H1 (cell line): ENCODE measurements at regions not wholly inside any gene's neighbourhood (a gene's known extent, or its start where the extent isn't known, plus 50 kb on each side); places are given as distances from the start of the nearest gene placed in this dataset.

ENCODE experiments used
- CTCF ChIP-seq, 3 experiments: IDR thresholded peaks; 1 replicate in 2 of 3; 2 replicates in 1 of 3; pipeline versions ENCODE4 v1.5.1 to v1.6.1; 2011; ENCODE audit warnings: low read length in 3 of 3, mild to moderate bottlenecking in 3 of 3, inconsistent platforms in 2 of 3, low read depth in 1 of 3, moderate library complexity in 1 of 3; ENCODE audit not compliant: insufficient read depth in 1 of 3; ENCODE audit errors: control extremely low read depth in 1 of 3
- GTF2F1 ChIP-seq: IDR thresholded peaks from 2 replicates; pipeline ENCODE4 v1.6.1; 2012; ENCODE audit warnings: low read depth, low read length, improper control_type of control experiment, borderline replicate concordance
- JUND ChIP-seq: IDR thresholded peaks from 2 replicates; pipeline ENCODE4 v1.6.1; 2011; ENCODE audit warnings: mild to moderate bottlenecking, improper control_type of control experiment, low read length
- NRF1 ChIP-seq: IDR thresholded peaks from 2 replicates; pipeline ENCODE4 v1.6.1; 2011; ENCODE audit warnings: mild to moderate bottlenecking, low read depth, low read length, improper control_type of control experiment
- POLR2A ChIP-seq, 2 experiments: IDR thresholded peaks; 1 replicate in 1 of 2; 2 replicates in 1 of 2; pipeline ENCODE4 v1.6.1; 2011; ENCODE audit warnings: low read depth in 2 of 2, low read length in 2 of 2, mild to moderate bottlenecking in 2 of 2; ENCODE audit errors: control extremely low read depth in 1 of 2
- RNF2 ChIP-seq: fragments of 200-900, 300-1000 bp; sonication (generic); IDR thresholded peaks from 2 replicates; pipeline ENCODE4 v1.7.1; 2016; ENCODE audit warnings: borderline replicate concordance, low read depth, mild to moderate bottlenecking, antibody characterized with exemption, low read length; ENCODE audit not compliant: poor library complexity, severe bottlenecking; ENCODE audit errors: missing control alignments
- TAF7 ChIP-seq: optimal IDR thresholded peaks from 2 replicates; pipeline ENCODE3; 2011; ENCODE audit warnings: low read depth, mild to moderate bottlenecking, inconsistent platforms, low read length, moderate library complexity, borderline replicate concordance
- YY1 ChIP-seq: IDR thresholded peaks from 2 replicates; pipeline ENCODE4 v1.6.1; 2011; ENCODE audit warnings: low read depth, mild to moderate bottlenecking, low read length

- no peak for TF ChIP-seq CTCF (IDR thresholded peaks at IDR 0.05; ENCODE audit: control extremely low read depth in 1 of 3, insufficient read depth in 1 of 3, low read depth in 1 of 3, low read length in 3 of 3)
- no peak for TF ChIP-seq RNF2
- no peak for TF ChIP-seq YY1
- TF ChIP-seq TAF7: no peak
- no peak for TF ChIP-seq JUND
- TF ChIP-seq POLR2A (IDR thresholded peaks at IDR 0.05; ENCODE audit: control extremely low read depth in 1 of 2, low read depth in 2 of 2, low read length in 2 of 2): no peak
- TF ChIP-seq GTF2F1: no peak
- no peak for TF ChIP-seq NRF1
Observed at GRCh38 chr3:145620486-145620885, 540.5 kb downstream of the PLOD2 start.
